ENCODE measurements at regions not wholly inside any gene's neighbourhood (a gene's known extent, or its start where the extent isn't known, plus 50 kb on each side); places are given as distances from the start of the nearest gene placed in this dataset.

DNA sequence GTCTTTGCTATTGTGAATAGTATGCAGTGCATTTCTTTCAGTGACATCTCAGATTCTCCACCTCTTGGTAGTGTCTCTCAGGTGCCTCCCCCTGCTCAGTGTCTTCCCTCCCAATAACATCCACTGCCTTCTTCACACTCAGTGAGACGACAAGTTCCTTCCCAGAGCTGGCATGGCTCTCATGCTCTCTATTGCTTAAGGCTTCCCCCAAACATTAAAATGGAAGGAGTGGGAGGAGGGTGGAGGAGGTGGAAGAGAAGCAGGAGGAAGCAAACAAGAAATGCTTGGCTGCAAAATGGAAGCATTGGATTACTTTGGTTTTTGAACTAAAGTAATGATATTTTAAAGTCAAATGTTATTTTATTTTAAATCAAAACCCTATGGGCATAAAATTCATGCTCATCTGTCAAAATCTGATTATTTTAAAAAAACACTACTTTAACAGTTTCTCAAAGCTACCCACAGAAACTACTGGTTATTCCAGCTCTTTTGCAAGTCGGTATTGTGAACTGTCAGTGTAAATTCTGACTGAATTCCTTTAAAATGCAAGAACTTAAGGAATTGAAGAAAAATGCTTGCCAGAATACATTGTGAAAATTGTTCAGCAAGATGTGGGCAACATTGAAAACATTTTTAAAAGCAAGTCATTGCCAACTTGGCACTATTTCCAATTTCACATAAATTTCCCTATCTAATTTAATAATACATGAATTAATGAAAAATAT, 727.6 kb upstream of the ARGLU1 start:
- H3K27ac Mint-ChIP-seq: no peak overlapping the region
- H3K9me3 Mint-ChIP-seq: no peaks in the 10 kb centered on the region
- H3K4me1 Mint-ChIP-seq: no peaks in the 10 kb centered on the region
- peaks cover 6% of the 10 kb centered on the region for H3K27me3 Mint-ChIP-seq (ENCODE audit: low read depth)
- H3K36me3 Mint-ChIP-seq (ENCODE audit: low read depth): no peaks in the 10 kb centered on the region
- no peak for TF ChIP-seq CTCF (IDR thresholded peaks at IDR 0.05; ENCODE audit: unreplicated experiment in 3 of 3)
- H3K4me3 Mint-ChIP-seq: no peak overlapping the region

DNA sequence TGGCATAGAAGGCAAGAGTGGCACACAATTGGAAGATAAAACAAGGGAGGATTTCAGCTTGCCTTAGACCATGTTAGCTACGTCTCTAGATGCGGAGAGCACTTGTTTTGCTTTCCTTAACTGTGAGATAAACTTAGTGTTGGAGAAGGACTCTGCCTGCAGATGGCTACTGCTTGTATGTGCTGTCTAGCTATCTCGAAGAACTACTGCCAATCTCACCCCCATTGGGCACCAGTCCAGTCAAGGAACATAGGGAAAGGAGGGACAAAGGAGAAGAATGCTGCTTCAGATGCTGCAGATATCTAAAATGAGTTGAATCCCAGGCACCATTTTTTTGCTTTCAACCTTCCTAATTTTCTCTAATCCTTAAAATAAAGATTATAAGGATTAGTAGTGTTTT, 726.0 kb upstream of the ARGLU1 start:
- Mint-ChIP-seq H3K36me3 (ENCODE audit: low read depth) (no peaks in the 10 kb centered on the region), H3K27me3 (ENCODE audit: low read depth) (peaks cover 6% of the 10 kb centered on the region), H3K9me3 (no peaks in the 10 kb centered on the region), H3K4me3 (no peak overlapping the region), H3K27ac (no peak overlapping the region), H3K4me1 (no peaks in the 10 kb centered on the region)
- no peak for TF ChIP-seq CTCF (IDR thresholded peaks at IDR 0.05; ENCODE audit: unreplicated experiment in 3 of 3)

DNA sequence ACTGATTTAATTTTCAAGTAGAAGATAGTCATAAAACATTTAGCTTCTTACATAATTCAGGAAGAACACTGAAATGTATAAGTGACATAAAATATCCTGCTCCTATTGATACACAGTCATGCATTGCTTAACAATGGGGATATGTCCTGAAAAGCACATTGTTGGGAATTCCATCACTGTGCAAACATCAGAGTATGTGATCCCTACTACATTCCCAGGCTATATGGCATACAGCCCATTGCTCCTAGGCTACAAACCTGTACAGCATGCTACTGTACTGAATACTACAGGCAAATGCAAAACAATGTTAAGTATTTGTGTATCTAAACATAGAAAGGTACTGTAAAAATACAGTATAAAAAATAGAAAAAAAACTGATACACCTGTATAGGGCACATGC, 723.9 kb upstream of the ARGLU1 start:
- Mint-ChIP-seq H3K9me3 (no peaks in the 10 kb centered on the region), H3K4me3 (no peak overlapping the region), H3K27ac (no peak overlapping the region), H3K36me3 (ENCODE audit: low read depth) (no peaks in the 10 kb centered on the region), H3K4me1 (no peaks in the 10 kb centered on the region), H3K27me3 (ENCODE audit: low read depth) (peaks cover 6% of the 10 kb centered on the region)
- no peak for TF ChIP-seq CTCF (IDR thresholded peaks at IDR 0.05; ENCODE audit: unreplicated experiment in 3 of 3)

DNA sequence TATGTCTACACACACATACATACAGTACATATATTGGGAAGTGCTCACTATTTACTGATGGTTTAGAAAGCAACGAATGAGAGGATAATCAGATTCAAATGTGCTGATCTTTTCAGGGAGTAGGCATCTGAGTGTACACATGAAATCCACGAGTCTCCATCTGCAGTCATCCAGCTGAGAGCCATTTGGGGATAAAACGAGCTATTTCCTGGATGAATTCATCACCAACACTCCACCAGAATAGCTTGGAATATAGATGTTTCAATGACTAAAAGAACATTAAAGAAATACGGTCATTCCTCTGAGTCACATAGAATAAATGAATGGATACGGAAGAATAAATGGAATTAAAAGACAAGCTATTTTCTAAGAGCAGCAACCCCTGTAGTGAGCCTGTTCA, 721.6 kb upstream of the ARGLU1 start:
- Mint-ChIP-seq H3K4me1 (no peaks in the 10 kb centered on the region), H3K4me3 (no peak overlapping the region), H3K27ac (no peak overlapping the region), H3K27me3 (ENCODE audit: low read depth) (peaks cover 6% of the 10 kb centered on the region), H3K36me3 (ENCODE audit: low read depth) (no peaks in the 10 kb centered on the region), H3K9me3 (no peaks in the 10 kb centered on the region)
- no peak for TF ChIP-seq CTCF (IDR thresholded peaks at IDR 0.05; ENCODE audit: unreplicated experiment in 3 of 3)

DNA sequence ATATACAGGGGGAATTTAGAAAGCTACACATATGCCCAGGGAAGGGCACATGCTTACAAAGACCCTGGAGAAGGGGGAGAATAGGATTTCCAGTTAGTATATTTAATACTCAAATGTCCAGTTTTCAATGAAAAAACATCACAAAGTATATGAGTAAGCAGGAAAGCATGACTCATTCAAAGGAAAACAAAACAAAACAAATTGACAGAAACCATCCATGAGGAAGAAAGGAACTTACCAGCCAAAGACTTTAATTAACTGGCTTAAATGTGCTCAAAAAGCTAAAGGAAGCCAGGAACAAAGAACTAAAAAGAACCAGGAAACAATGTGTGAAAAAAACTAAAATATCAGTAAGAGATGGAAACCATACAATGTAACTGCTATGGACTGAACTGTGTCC, 716.2 kb upstream of the ARGLU1 start:
- H3K27me3 Mint-ChIP-seq (ENCODE audit: low read depth): no peaks in the 10 kb centered on the region
- no peak overlapping the region for H3K27ac Mint-ChIP-seq
- TF ChIP-seq CTCF (IDR thresholded peaks at IDR 0.05; ENCODE audit: unreplicated experiment in 3 of 3): no peak

DNA sequence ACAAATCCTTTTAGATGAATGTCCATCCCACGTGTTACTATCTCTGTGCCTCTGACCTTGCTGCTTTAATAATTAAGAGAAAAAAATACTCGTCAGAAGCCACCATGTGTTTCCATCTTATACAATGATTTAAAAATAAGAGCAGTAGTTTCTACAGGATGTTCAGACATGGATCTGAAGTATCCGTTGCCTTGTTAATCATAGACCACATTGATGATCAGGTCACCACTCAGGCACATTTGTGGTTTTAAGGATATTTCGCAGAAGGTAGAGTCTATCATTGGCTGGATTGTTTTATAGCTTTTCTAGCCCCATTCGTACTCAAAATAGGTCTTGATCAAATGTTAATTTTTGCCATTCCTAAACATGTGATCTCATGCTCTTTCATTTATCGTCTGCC, 710.0 kb upstream of the ARGLU1 start:
- H3K4me3 Mint-ChIP-seq: no peak overlapping the region
- H3K9me3 Mint-ChIP-seq: no peaks in the 10 kb centered on the region
- no peaks in the 10 kb centered on the region for H3K4me1 Mint-ChIP-seq
- no peaks in the 10 kb centered on the region for H3K36me3 Mint-ChIP-seq (ENCODE audit: low read depth)
- no peak overlapping the region for H3K27ac Mint-ChIP-seq
- no peak for TF ChIP-seq CTCF (IDR thresholded peaks at IDR 0.05; ENCODE audit: unreplicated experiment in 3 of 3)
- H3K27me3 Mint-ChIP-seq (ENCODE audit: low read depth): no peaks in the 10 kb centered on the region

More for the DNA sequence above, 716.2 kb upstream of the ARGLU1 start:
- no peaks in the 10 kb centered on the region for H3K4me1 Mint-ChIP-seq
- no peaks in the 10 kb centered on the region for H3K9me3 Mint-ChIP-seq
- H3K36me3 Mint-ChIP-seq (ENCODE audit: low read depth): no peaks in the 10 kb centered on the region
- no peak overlapping the region for H3K4me3 Mint-ChIP-seq
